ENCODE measurements at regions not wholly inside any gene's neighbourhood (a gene's known extent, or its start where the extent isn't known, plus 50 kb on each side); places are given as distances from the start of the nearest gene placed in this dataset.

GRCh38 chr11:25886036-25886435 is 445.9 kb upstream of the ANO3 start:
- no peak for DNase-seq
- no peaks in the 10 kb centered on the region for H3K4me1 ChIP-seq
- intact Hi-C loops (cut with DNase I), result no loop called here
- no peak overlapping the region for H3K27ac ChIP-seq
- no peak overlapping the region for H3K4me3 ChIP-seq
- H3K9me3 ChIP-seq, result no peaks in the 10 kb centered on the region
- TF ChIP-seq CTCF (IDR thresholded peaks at IDR 0.05) (no peak), POLR2A (IDR thresholded peaks at IDR 0.05) (no peak)
- no peak for ATAC-seq
- no peaks in the 10 kb centered on the region for H3K36me3 ChIP-seq
- H3K27me3 ChIP-seq, result no peaks in the 10 kb centered on the region
- 63% methylated on average over 3 of the region's 3 CpGs for WGBS (ENCODE audit: insufficient coverage, low coverage, low lambda C conversion rate, missing lambda C conversion rate)

GRCh38 chr11:25890626-25891260 is 441.2 kb upstream of the ANO3 start:
- no peak overlapping the region for H3K27ac ChIP-seq
- no peak overlapping the region for H3K4me3 ChIP-seq
- DNase-seq, result no peak
- TF ChIP-seq POLR2A (IDR thresholded peaks at IDR 0.05), result no peak
- TF ChIP-seq CTCF (IDR thresholded peaks at IDR 0.05), result no peak
- 26% methylated on average over 3 of the region's 3 CpGs for WGBS (ENCODE audit: insufficient coverage, low coverage, low lambda C conversion rate, missing lambda C conversion rate)
- intact Hi-C loops (cut with DNase I), result no loop called here
- no peaks in the 10 kb centered on the region for H3K27me3 ChIP-seq
- H3K9me3 ChIP-seq, result no peaks in the 10 kb centered on the region
- no peak for ATAC-seq
- H3K36me3 ChIP-seq, result no peaks in the 10 kb centered on the region
- no peaks in the 10 kb centered on the region for H3K4me1 ChIP-seq

GRCh38 chr11:25891960-25892359 is 440.0 kb upstream of the ANO3 start:
- Histone ChIP-seq H3K4me1 (no peaks in the 10 kb centered on the region), H3K27me3 (no peaks in the 10 kb centered on the region), H3K4me3 (no peak overlapping the region), H3K36me3 (no peaks in the 10 kb centered on the region), H3K27ac (no peak overlapping the region), H3K9me3 (no peaks in the 10 kb centered on the region)
- ATAC-seq, result no peak
- 67% methylated on average over 1 of the region's 1 CpG for WGBS (ENCODE audit: insufficient coverage, low coverage, low lambda C conversion rate, missing lambda C conversion rate)
- no peak for DNase-seq
- TF ChIP-seq POLR2A (IDR thresholded peaks at IDR 0.05) (no peak), CTCF (IDR thresholded peaks at IDR 0.05) (no peak)
- intact Hi-C loops (cut with DNase I), result no loop called here

GRCh38 chr11:25899617-25900160 is 432.2 kb upstream of the ANO3 start:
- no peak for ATAC-seq
- no peaks in the 10 kb centered on the region for H3K4me1 ChIP-seq
- WGBS (ENCODE audit: insufficient coverage, low coverage, low lambda C conversion rate, missing lambda C conversion rate), result 56% methylated on average over 1 of the region's 3 CpGs
- TF ChIP-seq POLR2A (IDR thresholded peaks at IDR 0.05), result no peak
- TF ChIP-seq CTCF (IDR thresholded peaks at IDR 0.05), result no peak
- no peak for DNase-seq
- H3K9me3 ChIP-seq, result no peaks in the 10 kb centered on the region
- H3K36me3 ChIP-seq, result no peaks in the 10 kb centered on the region
- intact Hi-C loops (cut with DNase I), result no loop called here
- no peak overlapping the region for H3K27ac ChIP-seq
- H3K4me3 ChIP-seq, result no peak overlapping the region
- H3K27me3 ChIP-seq, result no peaks in the 10 kb centered on the region
